ENCODE measurements at regions not wholly inside any gene's neighbourhood (a gene's known extent, or its start where the extent isn't known, plus 50 kb on each side); places are given as distances from the start of the nearest gene placed in this dataset.

- DNase-seq, result no peak
Measured at GRCh38 chr2:41079011-41079410, 627.1 kb upstream of the SLC8A1 start.

- no peak for DNase-seq
Measured at GRCh38 chr2:41084321-41084720, 632.4 kb upstream of the SLC8A1 start.

GRCh38 chr2:41087946-41088345 is 636.1 kb upstream of the SLC8A1 start:
- no peak for DNase-seq

GRCh38 chr2:41101281-41101680 is 649.4 kb upstream of the SLC8A1 start:
- no peak for DNase-seq

- no peak for DNase-seq
Measured at GRCh38 chr2:41109744-41110143, 657.9 kb upstream of the SLC8A1 start.

- no peak for DNase-seq
Measured at GRCh38 chr2:41111836-41112627, 660.1 kb upstream of the SLC8A1 start.

- no peak for DNase-seq
Measured at GRCh38 chr2:41116106-41116797, 664.4 kb upstream of the SLC8A1 start.

GRCh38 chr2:41119489-41119888 is 667.6 kb upstream of the SLC8A1 start:
- DNase-seq, result no peak

- DNase-seq, result no peak
Measured at GRCh38 chr2:41123341-41123740, 671.5 kb upstream of the SLC8A1 start.

GRCh38 chr2:41127351-41127750 is 675.5 kb upstream of the SLC8A1 start:
- DNase-seq, result no peak

- DNase-seq, result no peak
Measured at GRCh38 chr2:41129988-41130387, 678.1 kb upstream of the SLC8A1 start.

GRCh38 chr2:41137031-41137430 is 685.1 kb upstream of the SLC8A1 start:
- no peak for DNase-seq

- no peak for DNase-seq
Measured at GRCh38 chr2:41141146-41141791, 689.4 kb upstream of the SLC8A1 start.

GRCh38 chr2:41142478-41142877 is 690.6 kb upstream of the SLC8A1 start:
- DNase-seq, result no peak

- DNase-seq, result no peak
Measured at GRCh38 chr2:41145066-41145465, 693.2 kb upstream of the SLC8A1 start.

GRCh38 chr2:41149054-41149453 is 697.2 kb upstream of the SLC8A1 start:
- no peak for DNase-seq

- no peak for DNase-seq
Measured at GRCh38 chr2:41151746-41152145, 699.9 kb upstream of the SLC8A1 start.

GRCh38 chr2:41152318-41152717 is 700.4 kb upstream of the SLC8A1 start:
- no peak for DNase-seq

- DNase-seq, result peak; percentile 1
Measured at GRCh38 chr2:41160439-41160838, 708.5 kb upstream of the SLC8A1 start.

- no peak for DNase-seq
Measured at GRCh38 chr2:41167014-41167413, 715.1 kb upstream of the SLC8A1 start.

GRCh38 chr2:41169744-41170143 is 717.9 kb upstream of the SLC8A1 start:
- DNase-seq, result no peak

- no peak for DNase-seq
Measured at GRCh38 chr2:41170589-41170988, 718.7 kb upstream of the SLC8A1 start.

- no peak for DNase-seq
Measured at GRCh38 chr2:41180387-41180786, 728.5 kb upstream of the SLC8A1 start.

- no peak for DNase-seq
Measured at GRCh38 chr2:41182961-41183360, 731.1 kb upstream of the SLC8A1 start.

Measured in activated CD4-positive, alpha-beta T cell treated with anti-CD3 and anti-CD28 coated beads, Interleukin-2, Interleukin-6, amounts not matched to agents 100 ng/mL and 50 ng/mL, durations not matched to agents 16 hours and 8 hours (primary cell).